Stimulated activated CD4-positive, alpha-beta T cell treated with anti-CD3 and anti-CD28 coated beads, Interleukin-4, amount 100 ng/mL, for 4 hours (primary cell): ENCODE measurements at regions not wholly inside any gene's neighbourhood (a gene's known extent, or its start where the extent isn't known, plus 50 kb on each side); places are given as distances from the start of the nearest gene placed in this dataset.
"Not testable (repeated sequence)": the region's sequence is repeated elsewhere in the genome, so short reads cannot be mapped to it uniquely, and the experiment has no call there.

ENCODE experiments used
- DNase-seq, 2 experiments: peaks; one replicate each; pipeline ENCODE4 v3.0.0-alpha.2; 2020

DNA sequence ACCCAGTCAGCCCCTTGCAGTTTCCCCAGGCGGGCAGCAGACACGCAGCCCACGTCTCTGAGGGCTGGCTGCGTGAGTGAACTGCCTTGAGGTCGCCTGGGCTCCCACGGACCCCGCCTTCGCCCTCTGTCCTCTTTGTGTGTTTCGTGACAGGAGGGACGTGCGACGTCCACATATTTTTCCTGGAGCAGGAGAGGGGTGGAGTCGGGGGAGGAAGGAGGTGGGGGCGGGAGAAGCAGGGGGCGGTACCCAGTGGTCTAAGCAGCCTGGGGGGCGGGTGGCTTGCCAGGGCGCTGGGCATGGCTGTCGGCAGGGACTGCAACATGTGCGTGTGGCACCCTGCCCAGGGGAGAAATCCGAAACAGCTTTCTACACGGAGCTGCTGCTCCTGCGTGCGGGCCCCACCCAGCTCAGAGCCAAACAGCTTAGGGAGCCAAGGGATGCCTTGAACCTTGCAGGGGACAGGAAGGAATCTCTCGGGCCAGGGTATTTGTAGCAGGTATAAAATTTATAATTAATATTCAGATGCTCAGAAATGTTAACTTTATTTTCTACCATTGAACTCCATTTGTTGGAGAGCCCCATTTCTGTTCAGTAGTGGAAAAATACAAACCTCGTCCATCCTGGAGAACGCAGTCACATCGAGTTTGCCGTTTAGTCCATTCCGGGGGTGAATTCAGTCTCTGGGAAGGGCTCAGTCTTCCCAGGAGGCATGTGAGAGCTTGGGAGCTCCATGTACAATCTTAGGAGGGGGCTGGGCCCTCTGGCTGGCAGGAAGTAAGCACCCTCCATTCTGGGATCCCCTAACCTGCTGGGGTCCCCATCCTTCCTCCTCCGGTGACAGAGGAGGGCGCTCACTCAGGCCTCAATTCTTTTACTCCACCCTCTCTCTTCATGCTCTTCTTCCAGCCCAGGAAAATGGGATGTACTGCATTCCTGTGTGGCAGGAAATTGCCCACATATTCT, 79.1 kb upstream of the MEF2A start:
- DNase-seq, result no peak

DNA sequence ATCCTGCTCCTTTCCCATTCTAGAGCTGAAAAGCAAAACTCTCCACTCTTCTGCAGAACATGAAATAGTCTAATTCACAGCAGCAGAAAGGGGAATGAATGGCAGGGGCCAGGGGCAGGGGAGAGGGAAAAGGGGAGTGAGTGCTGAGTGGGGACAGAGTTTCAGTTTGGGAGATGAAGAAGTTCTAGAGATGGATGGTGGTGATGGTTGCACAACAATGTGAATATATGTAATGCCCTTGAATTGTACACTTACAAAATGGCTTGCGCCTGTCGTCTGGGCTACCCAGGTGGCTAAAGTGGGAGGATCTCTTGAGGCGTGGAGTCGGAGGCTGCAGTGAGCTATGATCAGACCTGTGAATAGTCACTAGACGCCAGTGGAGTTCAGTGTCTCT, 78.5 kb upstream of the MEF2A start:
- no peak for DNase-seq

DNA sequence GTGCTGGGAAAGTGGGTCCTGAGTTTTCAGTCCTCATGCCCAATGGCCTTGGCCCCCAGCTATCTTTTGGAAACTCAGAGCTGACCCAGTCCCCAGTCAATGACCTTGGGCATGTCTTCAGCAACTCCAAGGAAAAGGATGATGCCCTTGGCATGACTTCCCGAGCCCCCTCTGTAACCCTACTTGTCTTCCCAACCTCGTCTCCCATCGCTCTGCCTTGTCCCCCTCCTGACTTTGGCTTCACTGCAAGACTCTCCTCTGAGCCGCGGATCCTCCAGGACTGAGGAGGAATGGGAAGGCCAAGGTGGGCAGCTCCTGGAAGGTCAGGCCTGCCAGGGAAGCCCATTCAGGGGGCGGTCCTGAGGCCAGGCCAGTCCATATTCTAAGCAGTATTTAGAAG, 73.5 kb upstream of the MEF2A start:
- no peak for DNase-seq

DNA sequence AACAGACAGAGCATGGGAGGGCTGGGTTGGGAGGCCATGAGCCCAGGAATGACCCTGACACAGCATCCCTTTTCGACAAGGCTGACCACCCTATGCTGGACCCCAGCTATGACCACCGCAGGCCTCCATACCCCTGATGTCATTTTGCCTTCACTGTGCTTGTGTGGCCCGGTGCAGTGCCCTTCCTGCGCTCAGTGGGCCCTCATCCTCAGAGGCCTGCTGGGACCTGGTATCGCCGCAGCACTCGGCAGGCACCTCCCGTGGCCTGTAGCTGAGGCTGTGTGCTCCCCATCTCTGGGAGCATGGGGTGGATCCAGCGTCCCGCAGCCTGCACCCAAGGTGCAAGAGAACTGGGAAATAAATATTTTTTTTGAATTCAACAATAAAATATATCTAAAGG, 73.1 kb upstream of the MEF2A start:
- DNase-seq, result no peak

DNA sequence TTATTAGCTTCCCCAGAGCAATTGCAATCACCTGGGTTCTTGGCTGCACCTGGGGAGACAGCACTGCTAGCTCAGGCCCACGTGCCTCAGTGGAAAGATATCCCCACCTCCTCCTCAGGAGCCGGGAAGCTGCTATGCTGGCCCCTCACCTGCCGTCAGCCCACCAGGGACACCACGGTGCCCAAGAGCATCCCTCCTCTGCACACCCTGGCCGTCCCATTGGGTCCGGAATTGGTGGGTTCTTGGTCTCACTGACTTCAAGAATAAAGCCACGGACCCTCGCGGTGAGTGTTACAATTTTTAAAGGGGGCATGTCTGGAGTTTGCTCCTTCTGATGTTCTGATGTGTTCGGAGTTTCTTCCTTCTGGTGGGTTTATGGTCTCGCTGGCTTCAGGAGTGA, 72.3 kb upstream of the MEF2A start:
- no peak for DNase-seq

DNA sequence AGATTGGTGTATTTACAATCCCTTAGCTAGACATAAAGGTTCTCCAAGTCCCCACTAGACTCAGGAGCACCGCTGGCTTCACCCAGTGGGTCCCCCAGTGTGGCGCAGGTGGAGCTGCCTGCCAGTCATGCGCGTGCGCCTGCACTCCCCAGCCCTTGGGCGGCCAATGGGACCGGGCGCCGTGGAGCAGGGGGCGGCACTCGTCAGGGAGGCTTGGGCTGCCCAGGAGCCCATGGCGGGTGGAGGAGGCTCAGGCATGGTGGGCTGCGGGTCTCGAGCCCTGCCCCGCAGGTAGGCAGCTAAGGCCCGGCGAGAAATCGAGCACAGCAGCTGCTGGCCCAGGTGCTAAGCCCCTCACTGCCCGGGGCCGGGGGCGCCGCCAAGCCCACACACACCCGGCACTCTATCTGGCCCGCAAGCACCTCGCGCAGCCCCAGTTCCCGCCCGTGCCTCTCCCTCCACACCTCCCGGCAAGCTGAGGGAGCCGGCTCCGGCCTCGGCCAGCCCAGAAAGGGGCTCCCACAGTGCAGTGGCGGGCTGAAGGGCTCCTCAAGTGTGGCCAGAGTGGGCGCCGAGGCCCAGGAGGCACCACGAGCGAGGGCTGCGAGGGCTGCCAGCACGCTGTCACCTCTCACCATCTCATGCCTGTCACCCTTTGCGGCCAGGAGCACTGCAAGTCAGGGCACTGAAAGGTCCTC, 71.1 kb upstream of the MEF2A start:
- DNase-seq, result not testable (repeated sequence)

DNA sequence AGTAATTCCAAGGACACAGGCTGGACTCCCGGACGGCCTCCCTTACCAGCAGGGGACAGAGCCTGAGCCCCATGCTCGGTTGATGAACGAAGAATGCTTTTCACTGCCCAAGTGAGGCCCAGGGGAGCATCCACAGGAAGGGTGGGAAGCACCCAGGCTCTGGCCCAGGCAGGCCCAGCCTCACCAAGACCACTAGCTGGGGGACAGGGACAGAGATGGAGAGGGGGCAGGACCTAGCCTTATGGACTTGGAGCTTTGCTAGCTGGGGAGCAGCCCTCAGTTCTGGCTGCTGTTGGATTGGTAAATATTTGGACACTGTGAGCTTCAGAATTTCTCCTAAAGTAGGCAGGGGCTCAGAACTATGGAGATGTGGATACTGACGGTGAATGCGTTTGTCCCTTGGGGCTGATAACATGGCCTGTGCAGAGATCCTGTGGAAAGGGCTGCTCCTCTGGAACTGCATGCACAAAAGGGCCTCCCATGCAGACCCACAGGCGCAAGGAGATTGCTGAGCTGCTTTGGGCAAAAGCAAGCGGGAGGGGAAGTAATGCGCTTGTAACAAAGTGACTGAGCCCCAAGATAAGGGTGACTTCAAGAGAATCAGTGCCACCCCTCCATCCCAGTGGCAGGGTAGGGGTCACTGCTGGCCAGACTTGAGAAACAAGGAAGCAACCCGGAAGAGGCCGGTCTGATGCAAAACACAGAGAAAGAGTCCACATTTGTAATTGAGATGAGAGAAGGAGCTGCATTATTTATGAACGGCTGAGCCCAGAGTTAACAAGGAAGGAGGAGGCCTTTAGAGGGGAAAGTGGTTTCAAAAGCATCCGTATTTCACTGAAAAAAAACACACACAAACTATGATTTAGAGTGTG, 70.1 kb upstream of the MEF2A start:
- DNase-seq, result no peak

DNA sequence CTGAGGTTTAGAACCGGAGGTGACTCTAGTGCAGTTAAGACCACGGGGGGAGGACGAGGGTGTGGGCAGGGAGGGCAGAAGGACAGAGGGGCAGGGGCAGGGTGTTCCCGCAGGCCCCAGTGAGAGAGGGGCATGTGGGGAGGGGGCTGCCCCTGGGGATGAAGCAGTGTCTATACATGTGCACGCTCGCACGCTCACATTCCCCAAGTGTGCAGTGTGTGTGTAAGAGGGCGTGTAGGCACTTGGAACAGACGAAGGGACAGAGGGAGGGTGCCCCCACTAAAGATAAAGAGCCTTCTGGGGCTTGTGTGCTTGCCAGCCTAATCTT, 69.5 kb upstream of the MEF2A start:
- no peak for DNase-seq

DNA sequence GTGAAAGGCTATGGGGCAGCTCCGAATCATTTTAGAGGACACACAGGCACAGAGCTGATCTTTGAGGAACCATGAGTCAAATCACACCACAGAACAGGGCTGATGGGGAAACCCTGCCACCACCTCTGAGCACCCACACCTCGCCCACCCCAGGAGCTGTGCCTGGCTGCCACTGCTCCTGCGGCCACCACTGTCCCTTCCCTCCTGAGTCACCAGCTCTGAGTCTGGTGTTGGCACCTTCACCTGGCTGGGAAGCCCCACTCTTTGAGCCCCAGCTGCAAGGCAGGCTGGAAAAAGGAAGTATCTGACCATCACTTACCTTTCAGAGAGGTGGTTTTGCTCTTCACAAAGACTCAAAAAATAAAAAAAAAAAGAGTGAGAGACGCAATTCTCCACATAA, 63.6 kb upstream of the MEF2A start:
- no peak for DNase-seq

DNA sequence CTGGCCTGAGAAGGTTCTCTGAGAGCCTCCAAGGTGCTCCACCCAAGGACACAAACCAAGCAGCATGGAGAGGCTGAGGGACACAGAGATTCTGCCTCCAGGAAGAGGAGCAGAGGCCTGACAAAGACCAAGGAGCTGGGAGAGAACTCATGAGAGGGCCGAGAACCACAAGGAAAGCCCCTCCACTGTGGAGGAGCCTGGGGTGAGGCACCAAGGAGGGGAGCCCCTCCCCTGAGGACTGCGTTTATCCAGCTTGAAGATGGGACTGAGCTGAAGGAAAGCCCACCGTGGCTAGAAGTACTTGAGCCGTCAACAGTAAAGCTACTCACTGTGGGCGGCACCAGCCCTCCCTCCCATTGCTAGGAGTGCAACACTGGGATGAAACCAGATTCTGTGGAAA, 63.1 kb upstream of the MEF2A start:
- DNase-seq, result no peak

DNA sequence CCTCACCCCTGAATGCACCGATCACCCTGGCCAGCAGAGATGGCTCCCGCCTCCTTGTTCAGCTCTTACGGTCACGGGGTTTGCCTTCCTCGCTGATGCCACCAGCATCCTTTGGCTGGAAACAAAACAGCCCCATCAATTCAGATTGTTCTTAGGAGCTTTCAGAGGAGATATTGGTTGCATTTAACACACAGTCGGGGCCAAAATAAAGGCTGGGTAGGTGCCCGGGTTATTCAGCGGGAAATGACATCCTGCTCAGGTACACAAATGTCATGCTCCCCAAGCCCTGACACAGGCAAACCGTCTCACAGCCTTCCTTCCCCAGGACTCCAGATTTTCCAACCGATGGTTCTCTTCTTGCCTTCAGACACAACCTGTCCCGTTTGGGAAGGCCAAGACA, 62.4 kb upstream of the MEF2A start:
- DNase-seq, result no peak

DNA sequence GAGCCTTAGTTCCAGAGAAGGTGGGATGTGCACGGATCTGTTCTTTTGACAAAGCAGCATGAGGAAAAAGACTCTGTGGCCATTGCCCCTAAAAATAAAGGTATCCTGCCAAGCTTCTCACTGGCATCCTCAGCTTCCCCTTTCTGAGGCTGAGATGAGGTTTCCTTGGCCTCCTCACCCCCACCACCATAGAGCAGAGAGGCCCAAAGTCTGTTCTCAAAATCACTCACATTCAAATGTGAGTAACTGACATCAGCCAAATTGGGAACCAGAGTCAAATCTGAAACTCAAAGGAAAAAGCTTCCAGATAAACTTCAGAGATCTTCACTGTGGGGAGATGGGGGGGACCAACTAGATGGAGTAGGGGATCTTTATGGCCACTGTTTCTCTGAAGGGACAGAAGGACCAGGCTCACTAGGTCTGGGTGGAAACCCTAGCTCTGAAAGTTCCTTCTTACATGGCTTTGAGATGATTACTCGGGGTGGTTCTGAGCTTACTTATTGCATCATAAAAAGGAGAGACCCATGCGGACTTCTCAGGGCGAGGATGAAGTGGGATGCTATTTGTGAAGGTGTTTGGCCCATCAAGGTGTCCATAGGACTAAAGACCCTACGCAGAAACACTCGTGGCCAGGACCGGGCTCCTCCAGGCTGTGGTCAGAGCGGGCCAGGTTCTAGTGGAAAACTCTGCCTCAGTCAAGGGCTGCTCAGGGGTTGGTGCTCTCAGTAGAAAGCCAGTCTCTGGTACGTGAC, 61.5 kb upstream of the MEF2A start:
- DNase-seq, result no peak

DNA sequence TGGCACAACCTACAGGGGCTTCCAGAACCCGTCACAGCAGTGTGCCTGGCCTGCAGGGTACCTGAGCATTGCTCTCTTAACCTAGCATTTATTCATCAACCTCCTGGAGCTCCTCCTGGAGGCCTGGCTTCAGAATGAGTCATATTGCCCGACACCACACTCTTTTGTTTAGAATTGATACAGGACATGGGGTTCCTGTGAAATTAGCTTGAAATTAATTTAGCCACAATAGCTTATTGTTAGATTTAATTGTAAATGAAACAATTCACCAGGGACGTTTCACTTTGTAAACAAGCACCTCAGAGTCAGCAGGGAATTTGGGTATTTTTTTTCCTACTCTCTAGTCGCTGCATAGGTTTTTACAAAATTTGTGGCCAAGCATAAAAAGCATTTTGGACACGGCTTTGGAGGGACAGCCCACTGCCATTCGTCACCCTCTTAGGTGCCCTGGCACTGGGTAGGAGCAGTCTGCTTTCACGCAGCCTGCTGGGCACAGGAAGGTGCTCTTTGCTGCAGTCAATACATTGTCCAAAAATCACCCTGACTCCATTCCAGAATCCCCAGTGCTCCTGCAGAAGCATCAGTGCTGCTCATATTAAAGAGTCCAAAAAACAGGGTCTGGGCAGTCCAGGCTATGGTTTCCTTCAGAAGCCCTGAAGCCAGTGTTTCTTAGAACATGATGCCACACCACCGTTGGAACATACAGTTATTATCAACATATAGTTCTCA, 60.8 kb upstream of the MEF2A start:
- DNase-seq, result no peak

DNA sequence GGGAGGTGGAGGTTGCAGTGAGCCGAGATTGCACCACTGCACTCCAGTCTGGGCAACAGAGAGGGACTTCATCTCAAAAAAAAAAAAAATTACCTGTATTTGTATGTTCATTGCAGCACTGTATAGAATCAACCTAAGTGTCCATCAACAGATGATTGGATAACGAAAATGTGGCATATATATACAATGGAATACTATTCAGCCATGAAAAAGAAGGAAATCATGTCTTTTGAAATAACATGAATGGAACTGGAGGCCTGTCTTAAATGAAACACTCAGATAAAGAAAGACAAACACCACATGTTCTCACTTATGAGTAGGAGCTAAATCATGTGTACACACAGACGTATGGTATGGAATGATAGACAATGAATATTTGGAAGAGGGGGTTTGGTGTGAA, 59.4 kb upstream of the MEF2A start:
- DNase-seq, result no peak

DNA sequence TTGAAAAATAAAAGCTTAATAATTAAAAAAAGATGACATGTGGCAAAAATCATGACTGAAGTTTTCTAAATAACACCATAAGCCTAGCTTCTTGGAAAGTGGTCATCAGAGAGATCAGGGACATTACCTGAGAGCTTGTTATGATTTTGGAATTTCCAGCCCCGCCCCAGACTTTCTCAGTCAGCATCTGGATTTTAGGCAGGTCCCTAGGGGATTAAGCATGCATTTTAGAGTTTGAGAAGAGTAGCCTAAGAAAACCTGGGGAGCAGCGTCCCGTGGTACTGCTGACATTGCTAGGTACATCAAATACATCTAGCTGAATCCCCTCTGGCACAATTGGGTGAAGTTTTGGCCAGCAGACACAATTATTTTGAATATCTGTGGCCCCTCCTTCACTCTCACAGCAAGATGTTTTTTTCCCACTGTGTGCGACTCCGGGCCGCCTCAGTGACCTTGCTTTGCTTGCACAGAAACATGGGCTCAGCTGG, 58.7 kb upstream of the MEF2A start:
- DNase-seq, result no peak

DNA sequence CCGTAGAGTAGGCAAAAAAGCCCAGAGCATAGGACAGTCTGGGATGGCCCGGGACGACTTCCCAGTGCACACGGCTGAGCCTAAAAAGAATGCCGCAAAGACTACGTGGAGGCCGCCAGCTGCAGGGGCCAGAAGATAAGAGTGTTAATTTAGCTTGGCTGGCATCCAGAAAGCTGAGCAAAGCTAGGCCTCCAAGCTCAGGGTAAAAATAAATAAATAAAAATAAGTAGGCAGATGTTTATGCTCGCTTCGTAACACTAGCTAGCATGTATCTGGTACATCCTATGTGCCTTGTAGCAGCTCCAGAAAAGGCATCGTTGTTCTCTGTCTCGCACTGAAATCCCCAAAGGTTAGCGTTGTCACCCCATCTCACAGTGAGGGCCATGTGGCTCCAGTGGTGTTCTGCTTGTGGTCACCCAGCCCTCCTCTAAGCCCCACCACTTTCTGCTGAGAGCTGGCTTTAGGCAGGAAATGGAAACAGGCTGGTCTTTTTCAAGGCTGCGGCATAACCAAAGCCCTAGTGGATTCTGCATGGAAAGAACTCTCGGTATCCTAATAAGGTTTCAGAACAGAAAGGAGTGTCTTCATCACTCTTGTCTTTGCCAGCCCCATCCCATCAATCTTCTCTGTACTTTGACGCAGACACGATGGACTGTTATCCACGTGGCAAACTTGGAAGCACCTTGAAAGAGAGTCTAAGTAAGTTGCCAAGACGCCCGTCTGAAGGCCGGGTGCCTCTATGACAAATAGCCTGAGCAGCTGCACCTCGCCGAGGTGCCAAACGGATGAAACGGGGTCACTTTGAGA, 58.1 kb upstream of the MEF2A start:
- no peak for DNase-seq

DNA sequence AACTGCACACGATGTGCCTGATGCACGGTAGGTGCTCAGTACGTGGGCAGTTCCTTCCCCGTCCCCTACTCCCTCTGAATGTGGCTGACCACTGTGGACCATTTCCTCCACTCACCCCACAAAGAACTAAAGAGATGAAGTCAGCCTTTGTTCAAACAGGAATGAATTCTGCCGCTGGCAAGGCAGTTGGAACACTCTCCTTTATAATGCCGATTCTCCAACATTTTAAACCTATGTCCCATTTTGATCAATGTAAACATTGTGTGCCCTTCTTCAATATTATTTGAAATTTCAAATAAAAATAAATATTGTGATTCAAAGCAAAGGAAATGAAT, 57.5 kb upstream of the MEF2A start:
- DNase-seq, result no peak

DNA sequence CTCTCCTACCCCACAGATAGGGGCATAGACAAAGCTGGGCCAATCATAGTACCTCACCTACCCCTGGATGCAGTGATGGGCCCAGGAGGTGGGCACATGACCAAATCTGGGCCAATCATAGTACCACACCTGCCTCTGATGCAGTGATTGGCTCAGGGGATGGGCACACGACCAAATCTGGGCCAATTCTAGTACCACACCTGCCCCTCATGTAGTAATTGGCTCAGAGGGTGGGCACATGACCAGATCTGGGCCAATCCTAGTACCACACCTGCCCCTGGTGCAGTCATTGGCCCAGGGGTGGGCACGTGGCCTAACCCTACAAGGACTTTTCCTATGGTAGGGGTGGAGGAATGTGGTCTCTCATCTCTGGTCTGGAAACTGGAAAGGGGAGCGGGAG, 56.9 kb upstream of the MEF2A start:
- no peak for DNase-seq

DNA sequence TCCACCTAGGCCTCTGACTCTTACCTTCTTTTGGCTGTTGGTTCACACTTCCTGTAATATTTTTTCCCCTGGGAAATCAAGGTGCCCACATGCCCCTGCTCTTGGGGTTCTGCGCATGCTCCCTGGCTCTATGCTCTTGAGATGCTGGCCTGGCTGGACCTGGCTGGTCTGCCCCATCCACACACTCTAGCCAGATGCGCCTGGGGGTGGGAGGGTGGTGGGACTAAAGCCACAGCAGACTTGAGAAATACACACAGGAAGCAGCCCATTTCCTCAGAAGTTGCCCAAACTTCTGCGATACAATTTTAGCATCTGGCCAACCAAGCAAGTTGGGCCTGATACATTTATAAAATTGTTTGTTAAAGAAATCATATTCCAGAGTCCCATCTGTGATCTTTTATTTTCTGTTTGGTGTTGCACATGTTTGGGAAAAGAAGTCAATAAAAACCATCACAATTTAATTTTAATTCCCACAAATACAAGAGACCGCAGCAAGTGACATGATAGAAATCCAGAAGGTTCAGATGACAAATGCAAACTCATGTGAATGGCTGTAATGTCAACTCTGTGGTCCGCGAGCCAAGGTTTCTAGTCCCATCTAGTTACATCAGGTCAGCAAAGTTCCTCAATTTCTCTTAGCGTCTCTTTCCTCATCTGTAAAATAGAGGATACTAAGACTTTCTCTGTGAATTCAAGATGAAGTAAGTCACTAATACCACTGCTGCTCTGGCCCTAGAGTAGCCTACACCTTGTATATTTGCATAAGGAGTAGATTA, 55.9 kb upstream of the MEF2A start:
- DNase-seq, result no peak

DNA sequence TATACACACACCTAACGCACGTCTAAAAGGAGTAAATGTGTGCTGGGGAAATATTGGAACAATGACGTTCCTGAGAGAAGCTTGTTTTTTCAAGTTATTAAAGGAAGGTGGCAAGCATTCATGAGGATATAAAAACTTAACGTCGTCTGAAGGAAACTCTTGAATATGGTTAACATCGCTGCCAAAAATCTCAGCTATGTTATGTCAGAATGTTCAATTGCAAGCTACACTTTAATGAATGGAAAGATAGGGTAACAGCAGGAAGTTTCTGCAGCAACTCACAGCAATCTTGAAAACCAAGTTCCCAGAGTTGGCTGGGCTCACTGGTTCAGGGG, 54.3 kb upstream of the MEF2A start:
- DNase-seq, result no peak
